HL-60 (cell line): ENCODE measurements at regions not wholly inside any gene's neighbourhood (a gene's known extent, or its start where the extent isn't known, plus 50 kb on each side); places are given as distances from the start of the nearest gene placed in this dataset.
"Not testable (repeated sequence)": the region's sequence is repeated elsewhere in the genome, so short reads cannot be mapped to it uniquely, and the experiment has no call there.

ENCODE experiments used
- DNase-seq, 2 experiments: peaks; one replicate each; pipeline ENCODE4 v3.0.0-alpha.2; 2010 to 2020; ENCODE audit warnings: low read depth in 1 of 2, low spot score in 1 of 2
- H3K27ac ChIP-seq: fragments of 250-450 bp; sonication (Bioruptor Pico); replicated peaks from 2 replicates; pipeline ENCODE4 v1.5.1; 2020; ENCODE audit warnings: mild to moderate bottlenecking, moderate library complexity
- H3K27me3 ChIP-seq: fragments of 250-450 bp; sonication (Bioruptor Pico); 2 replicates; pipeline ENCODE4 v1.5.1; 2021; ENCODE audit warnings: mild to moderate bottlenecking, moderate library complexity; ENCODE audit not compliant: insufficient read depth, poor library complexity, severe bottlenecking
- H3K4me3 ChIP-seq: replicated peaks from 2 replicates; pipeline ENCODE4 v1.5.1; 2011; ENCODE audit warnings: mild to moderate bottlenecking, control low read depth, low read length; ENCODE audit not compliant: insufficient read depth
- GABPA ChIP-seq: IDR thresholded peaks from 2 replicates; pipeline ENCODE4 v1.6.1; 2012; ENCODE audit warnings: low read depth
- POLR2AphosphoS5 ChIP-seq: IDR thresholded peaks from 2 replicates; pipeline ENCODE4 v1.6.1; 2012; ENCODE audit warnings: low read depth
- SPI1 ChIP-seq: IDR thresholded peaks from 2 replicates; pipeline ENCODE4 v1.6.1; 2012; ENCODE audit warnings: low read depth, mild to moderate bottlenecking, borderline replicate concordance
- TF ChIP-seq, protein P1 (sequence below): IDR thresholded peaks from one replicate; pipeline ENCODE4 v1.5.1; 2011; ENCODE audit warnings: low read length, control low read depth, inconsistent platforms; ENCODE audit not compliant: insufficient read depth
- TF ChIP-seq, protein P2 (sequence below): IDR thresholded peaks from 2 replicates; pipeline ENCODE4 v1.6.1; 2012; ENCODE audit warnings: low read depth; ENCODE audit not compliant: insufficient replicate concordance

DNA sequence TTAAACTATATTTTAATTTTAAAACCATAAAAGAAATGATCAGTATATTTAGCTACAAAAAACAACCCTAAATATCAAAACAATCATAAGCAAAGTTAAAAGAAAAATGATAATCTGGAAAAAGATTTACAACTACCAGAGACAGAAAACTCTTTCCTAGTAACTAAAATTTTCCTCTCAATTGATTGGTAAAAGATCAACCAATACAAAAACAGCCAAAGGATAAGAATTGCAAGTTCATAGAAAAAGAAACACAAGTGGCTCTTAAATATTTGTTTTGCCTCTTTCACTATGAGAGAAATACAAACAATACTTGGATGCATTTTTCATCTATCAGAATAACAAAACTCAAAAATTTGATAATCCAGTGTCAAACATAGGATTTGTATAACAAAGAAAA lies 101.8 kb upstream of the ZC3H15 start:
- no peaks in the 10 kb centered on the region for H3K27me3 ChIP-seq
- no peak overlapping the region for H3K27ac ChIP-seq
- no peak for DNase-seq
- H3K4me3 ChIP-seq, result no peak overlapping the region
- TF ChIP-seq SPI1 (no peak), POLR2AphosphoS5 (no peak), GABPA (no peak)
- TF ChIP-seq, protein P1, sequence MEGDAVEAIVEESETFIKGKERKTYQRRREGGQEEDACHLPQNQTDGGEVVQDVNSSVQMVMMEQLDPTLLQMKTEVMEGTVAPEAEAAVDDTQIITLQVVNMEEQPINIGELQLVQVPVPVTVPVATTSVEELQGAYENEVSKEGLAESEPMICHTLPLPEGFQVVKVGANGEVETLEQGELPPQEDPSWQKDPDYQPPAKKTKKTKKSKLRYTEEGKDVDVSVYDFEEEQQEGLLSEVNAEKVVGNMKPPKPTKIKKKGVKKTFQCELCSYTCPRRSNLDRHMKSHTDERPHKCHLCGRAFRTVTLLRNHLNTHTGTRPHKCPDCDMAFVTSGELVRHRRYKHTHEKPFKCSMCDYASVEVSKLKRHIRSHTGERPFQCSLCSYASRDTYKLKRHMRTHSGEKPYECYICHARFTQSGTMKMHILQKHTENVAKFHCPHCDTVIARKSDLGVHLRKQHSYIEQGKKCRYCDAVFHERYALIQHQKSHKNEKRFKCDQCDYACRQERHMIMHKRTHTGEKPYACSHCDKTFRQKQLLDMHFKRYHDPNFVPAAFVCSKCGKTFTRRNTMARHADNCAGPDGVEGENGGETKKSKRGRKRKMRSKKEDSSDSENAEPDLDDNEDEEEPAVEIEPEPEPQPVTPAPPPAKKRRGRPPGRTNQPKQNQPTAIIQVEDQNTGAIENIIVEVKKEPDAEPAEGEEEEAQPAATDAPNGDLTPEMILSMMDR, result no peak
- TF ChIP-seq, protein P2, sequence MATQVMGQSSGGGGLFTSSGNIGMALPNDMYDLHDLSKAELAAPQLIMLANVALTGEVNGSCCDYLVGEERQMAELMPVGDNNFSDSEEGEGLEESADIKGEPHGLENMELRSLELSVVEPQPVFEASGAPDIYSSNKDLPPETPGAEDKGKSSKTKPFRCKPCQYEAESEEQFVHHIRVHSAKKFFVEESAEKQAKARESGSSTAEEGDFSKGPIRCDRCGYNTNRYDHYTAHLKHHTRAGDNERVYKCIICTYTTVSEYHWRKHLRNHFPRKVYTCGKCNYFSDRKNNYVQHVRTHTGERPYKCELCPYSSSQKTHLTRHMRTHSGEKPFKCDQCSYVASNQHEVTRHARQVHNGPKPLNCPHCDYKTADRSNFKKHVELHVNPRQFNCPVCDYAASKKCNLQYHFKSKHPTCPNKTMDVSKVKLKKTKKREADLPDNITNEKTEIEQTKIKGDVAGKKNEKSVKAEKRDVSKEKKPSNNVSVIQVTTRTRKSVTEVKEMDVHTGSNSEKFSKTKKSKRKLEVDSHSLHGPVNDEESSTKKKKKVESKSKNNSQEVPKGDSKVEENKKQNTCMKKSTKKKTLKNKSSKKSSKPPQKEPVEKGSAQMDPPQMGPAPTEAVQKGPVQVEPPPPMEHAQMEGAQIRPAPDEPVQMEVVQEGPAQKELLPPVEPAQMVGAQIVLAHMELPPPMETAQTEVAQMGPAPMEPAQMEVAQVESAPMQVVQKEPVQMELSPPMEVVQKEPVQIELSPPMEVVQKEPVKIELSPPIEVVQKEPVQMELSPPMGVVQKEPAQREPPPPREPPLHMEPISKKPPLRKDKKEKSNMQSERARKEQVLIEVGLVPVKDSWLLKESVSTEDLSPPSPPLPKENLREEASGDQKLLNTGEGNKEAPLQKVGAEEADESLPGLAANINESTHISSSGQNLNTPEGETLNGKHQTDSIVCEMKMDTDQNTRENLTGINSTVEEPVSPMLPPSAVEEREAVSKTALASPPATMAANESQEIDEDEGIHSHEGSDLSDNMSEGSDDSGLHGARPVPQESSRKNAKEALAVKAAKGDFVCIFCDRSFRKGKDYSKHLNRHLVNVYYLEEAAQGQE, result no peak

DNA sequence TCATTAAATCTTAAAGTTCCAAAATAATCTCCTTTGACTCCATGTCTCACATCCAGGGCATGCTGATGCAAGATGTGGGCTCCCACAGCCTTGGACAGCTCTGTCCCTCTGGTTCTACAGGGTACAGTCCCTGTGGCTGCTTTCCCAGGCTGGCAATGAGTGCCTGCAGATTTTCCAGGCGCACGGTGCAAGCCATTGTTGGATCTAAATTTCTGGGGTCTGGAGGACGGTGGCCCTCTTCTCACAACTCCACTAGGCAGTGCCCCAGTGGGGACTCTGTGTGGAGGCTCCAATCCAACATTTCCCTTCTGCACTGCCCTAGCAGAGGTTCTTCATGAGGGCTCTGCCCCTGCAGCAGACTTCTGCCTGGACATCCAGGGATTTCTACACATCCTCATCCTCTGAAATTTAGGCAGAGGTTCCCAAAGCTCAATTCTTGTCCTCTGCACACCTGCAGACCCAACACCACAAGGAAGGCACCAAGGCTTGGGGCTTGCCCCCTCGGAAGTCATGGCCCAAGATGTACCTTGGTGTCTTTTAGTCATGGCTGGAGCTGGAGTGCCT lies 100.3 kb upstream of the ZC3H15 start:
- H3K4me3 ChIP-seq, H3K27me3 ChIP-seq, H3K27ac ChIP-seq, DNase-seq: not testable (repeated sequence)

DNA sequence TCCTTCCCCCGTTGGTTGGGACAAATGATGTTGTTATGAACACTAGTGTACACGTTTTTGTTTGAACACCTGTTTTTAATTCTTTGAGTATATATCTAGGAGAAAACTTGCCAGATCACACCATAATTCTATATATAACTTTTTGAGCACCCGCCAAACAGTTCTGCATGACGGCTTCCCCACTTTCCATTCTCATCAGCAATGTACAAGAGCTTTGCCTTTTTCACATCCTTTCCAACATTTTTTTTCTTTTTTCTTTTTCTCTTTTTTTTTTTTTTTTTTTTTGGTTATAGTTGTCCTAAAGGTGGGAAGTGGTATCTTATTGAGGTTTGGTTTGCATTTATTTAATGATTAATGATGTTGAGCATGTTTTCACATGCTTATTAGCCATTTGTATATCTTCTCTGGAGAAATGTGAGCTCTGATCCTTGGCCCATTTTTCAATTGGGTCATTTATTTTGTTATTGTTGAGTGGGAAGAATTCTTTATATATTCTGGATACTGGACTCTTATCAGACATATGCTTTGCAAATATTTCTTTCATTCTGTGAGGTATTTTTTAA lies 86.9 kb upstream of the ZC3H15 start:
- no peak for DNase-seq
- Histone ChIP-seq H3K4me3 (no peak overlapping the region), H3K27me3 (no peaks in the 10 kb centered on the region), H3K27ac (no peak overlapping the region)
- no peak for TF ChIP-seq POLR2AphosphoS5
- TF ChIP-seq, protein P2, result no peak
- TF ChIP-seq GABPA, result no peak
- TF ChIP-seq, protein P1, result no peak
- no peak for TF ChIP-seq SPI1

DNA sequence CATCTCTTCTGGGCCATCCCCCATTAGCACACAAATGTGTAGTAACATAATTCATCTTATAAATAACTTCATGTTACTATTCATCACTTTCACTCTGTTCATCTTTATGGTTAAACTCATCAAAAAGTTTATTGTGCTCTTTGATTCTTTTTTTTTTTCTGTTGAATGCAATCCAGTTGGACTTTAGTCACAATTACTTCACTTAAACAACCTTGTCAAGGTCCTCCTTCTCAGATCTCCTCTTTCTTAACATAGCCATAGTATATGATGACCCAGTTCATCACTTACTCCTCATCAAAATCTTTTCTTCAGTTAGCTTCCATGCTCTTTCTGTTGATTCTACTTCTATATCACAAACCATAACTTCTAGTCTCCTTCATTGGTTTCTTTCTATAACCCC lies 80.2 kb upstream of the ZC3H15 start:
- H3K27ac ChIP-seq, result no peak overlapping the region
- DNase-seq, result no peak
- TF ChIP-seq POLR2AphosphoS5, result no peak
- TF ChIP-seq SPI1, result no peak
- TF ChIP-seq, protein P2, result no peak
- no peak for TF ChIP-seq GABPA
- TF ChIP-seq, protein P1, result no peak
- H3K4me3 ChIP-seq, result no peak overlapping the region
- no peaks in the 10 kb centered on the region for H3K27me3 ChIP-seq
